Smooth muscle cell (in vitro differentiated cells): ENCODE measurements at regions not wholly inside any gene's neighbourhood (a gene's known extent, or its start where the extent isn't known, plus 50 kb on each side); places are given as distances from the start of the nearest gene placed in this dataset.
"Not testable (repeated sequence)": the region's sequence is repeated elsewhere in the genome, so short reads cannot be mapped to it uniquely, and the experiment has no call there.

Experiments used
- DNase-seq: peaks from one replicate; lab custom pipeline; 2025; ENCODE audit not compliant: unreplicated experiment; lab: John Stamatoyannopoulos, UW
- H2AFZ ChIP-seq: fragments of 200-600 bp; sonication (generic); 2 replicates; pipeline ENCODE4 v1.6.0; 2016; ENCODE audit warnings: antibody characterized with exemption, low read depth, mild to moderate bottlenecking
- H3F3A ChIP-seq: fragments of 200-600 bp; sonication (generic); 2 replicates; pipeline ENCODE4 v1.6.0; 2017; ENCODE audit warnings: antibody characterized with exemption, low read depth
- H3K27ac ChIP-seq: fragments of 200-600 bp; sonication (generic); 2 replicates; pipeline ENCODE4 v1.5.1; 2016; ENCODE audit warnings: low read depth, mild to moderate bottlenecking
- H3K27me3 ChIP-seq: fragments of 200-600 bp; sonication (generic); 2 replicates; pipeline ENCODE4 v1.6.1; 2016; ENCODE audit warnings: low read depth, mild to moderate bottlenecking
- H3K36me3 ChIP-seq: fragments of 200-600 bp; sonication (generic); 2 replicates; pipeline ENCODE4 v1.5.1; 2016; ENCODE audit warnings: low read depth
- H3K4me1 ChIP-seq: fragments of 200-600 bp; sonication (generic); 2 replicates; pipeline ENCODE4 v1.5.1; 2016; ENCODE audit warnings: low read depth
- H3K4me2 ChIP-seq: fragments of 200-600 bp; sonication (generic); 2 replicates; pipeline ENCODE4 v1.6.0; 2016; ENCODE audit warnings: mild to moderate bottlenecking
- H3K4me3 ChIP-seq: fragments of 200-600 bp; sonication (generic); 2 replicates; pipeline ENCODE4 v1.5.1; 2016; ENCODE audit warnings: mild to moderate bottlenecking
- H3K79me2 ChIP-seq: fragments of 200-600 bp; sonication (generic); 2 replicates; pipeline ENCODE4 v1.6.0; 2016; ENCODE audit warnings: low read depth, mild to moderate bottlenecking
- H3K9ac ChIP-seq: fragments of 200-600 bp; sonication (generic); 2 replicates; pipeline ENCODE4 v1.6.0; 2016; ENCODE audit warnings: low read depth
- H3K9me3 ChIP-seq: fragments of 200-600 bp; sonication (generic); replicated peaks from 2 replicates; pipeline ENCODE4 v1.5.1; 2016; ENCODE audit warnings: low read depth
- H4K20me1 ChIP-seq: fragments of 200-600 bp; sonication (generic); 2 replicates; pipeline ENCODE4 v1.6.0; 2016; ENCODE audit warnings: low read depth
- WGBS: methylation state at CpG from one replicate; pipeline ENCODE4 v1.1.7; 2016; ENCODE audit warnings: low lambda C conversion rate; 5-methylcytosine and 5-hydroxymethylcytosine counted together
- TF ChIP-seq, protein P1 (sequence below): fragments of 200-600 bp; sonication (generic); IDR thresholded peaks from 2 replicates; pipeline ENCODE4 v1.5.1; 2017; ENCODE audit warnings: borderline replicate concordance, mild to moderate bottlenecking, antibody characterized with exemption; ENCODE audit not compliant: insufficient read depth, poor library complexity, severe bottlenecking

DNA sequence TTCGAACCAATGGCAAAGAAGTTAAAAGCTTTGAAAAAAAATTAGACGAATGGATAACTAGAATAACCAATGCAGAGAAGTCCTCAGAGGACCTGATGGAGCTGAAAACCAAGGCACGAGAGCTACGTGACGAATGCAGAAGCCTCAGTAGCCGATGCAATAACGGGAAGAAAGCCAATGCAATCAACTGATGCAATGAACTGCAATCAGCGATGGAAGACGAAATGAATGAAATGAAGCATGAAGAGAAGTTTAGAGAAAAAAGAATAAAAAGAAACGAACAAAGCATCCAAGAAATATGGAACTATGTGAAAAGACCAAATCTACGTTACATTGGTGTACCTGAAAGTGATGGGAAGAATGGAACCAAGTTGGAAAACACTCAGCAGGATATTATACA, 52.6 kb upstream of the MRPS30 start:
- H3K4me1 ChIP-seq, H3K27me3 ChIP-seq, H3K9ac ChIP-seq, H4K20me1 ChIP-seq, H3K4me2 ChIP-seq, H3K9me3 ChIP-seq, H3F3A ChIP-seq, H3K27ac ChIP-seq, DNase-seq, H3K79me2 ChIP-seq, H3K36me3 ChIP-seq, H3K4me3 ChIP-seq, H2AFZ ChIP-seq: not testable (repeated sequence)
- WGBS, result 94% methylated on average over 11 of the region's 11 CpGs

DNA sequence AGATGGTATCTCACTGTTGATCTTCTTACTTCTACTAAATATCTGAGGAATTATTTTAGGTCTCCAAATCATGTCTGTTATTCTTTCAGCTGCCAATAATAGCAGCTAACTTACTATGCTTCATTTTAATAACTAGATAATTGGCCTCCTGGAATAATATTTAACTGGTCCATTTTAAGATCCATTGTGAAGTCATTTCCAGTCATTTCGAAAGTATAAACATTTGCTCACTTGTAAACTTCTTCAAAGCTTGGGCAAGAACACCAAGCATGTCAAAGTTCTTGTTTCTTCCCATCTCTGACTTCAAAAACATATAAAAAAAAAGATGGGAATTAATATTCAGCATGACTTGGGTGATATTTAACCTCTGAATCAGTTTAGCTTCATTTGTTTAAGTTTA, 61.4 kb upstream of the MRPS30 start:
- H3K27ac ChIP-seq, result no peak overlapping the region
- H3K79me2 ChIP-seq, result no peaks in the 10 kb centered on the region
- no peak for DNase-seq
- no peaks in the 10 kb centered on the region for H3K27me3 ChIP-seq
- H3K4me2 ChIP-seq, result no peak overlapping the region
- TF ChIP-seq, protein P1, sequence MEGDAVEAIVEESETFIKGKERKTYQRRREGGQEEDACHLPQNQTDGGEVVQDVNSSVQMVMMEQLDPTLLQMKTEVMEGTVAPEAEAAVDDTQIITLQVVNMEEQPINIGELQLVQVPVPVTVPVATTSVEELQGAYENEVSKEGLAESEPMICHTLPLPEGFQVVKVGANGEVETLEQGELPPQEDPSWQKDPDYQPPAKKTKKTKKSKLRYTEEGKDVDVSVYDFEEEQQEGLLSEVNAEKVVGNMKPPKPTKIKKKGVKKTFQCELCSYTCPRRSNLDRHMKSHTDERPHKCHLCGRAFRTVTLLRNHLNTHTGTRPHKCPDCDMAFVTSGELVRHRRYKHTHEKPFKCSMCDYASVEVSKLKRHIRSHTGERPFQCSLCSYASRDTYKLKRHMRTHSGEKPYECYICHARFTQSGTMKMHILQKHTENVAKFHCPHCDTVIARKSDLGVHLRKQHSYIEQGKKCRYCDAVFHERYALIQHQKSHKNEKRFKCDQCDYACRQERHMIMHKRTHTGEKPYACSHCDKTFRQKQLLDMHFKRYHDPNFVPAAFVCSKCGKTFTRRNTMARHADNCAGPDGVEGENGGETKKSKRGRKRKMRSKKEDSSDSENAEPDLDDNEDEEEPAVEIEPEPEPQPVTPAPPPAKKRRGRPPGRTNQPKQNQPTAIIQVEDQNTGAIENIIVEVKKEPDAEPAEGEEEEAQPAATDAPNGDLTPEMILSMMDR, result no peak
- no peaks in the 10 kb centered on the region for H3K9me3 ChIP-seq
- H3K4me3 ChIP-seq, result no peak overlapping the region
- H3K36me3 ChIP-seq, result no peaks in the 10 kb centered on the region
- H3K4me1 ChIP-seq, result no peaks in the 10 kb centered on the region
- H3K9ac ChIP-seq, result no peak overlapping the region
- 82% methylated on average over 1 of the region's 1 CpG for WGBS
- H4K20me1 ChIP-seq, result no peaks in the 10 kb centered on the region
- no peaks in the 10 kb centered on the region for H3F3A ChIP-seq
- no peak overlapping the region for H2AFZ ChIP-seq

DNA sequence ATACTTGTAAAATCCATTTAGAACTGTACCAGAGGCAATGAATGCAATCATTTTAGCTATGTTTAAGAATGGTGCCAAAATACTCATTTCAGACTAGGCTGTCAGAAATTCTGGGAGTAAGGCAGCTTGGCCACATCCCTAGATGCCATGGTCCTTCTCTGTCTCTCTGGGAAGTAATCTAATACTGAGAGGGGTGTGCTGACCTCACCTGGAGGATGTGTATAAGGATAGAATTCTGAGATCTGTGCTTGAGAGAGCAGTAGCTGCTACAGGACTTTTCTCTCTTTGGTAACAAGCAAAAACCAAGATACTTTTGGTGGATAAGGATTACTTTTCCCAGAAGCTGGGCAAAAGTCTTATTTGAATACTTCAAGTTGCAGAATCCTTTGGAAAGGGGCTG, 68.1 kb upstream of the MRPS30 start:
- TF ChIP-seq, protein P1, result no peak
- Histone ChIP-seq H3K79me2 (no peaks in the 10 kb centered on the region), H3K4me3 (no peak overlapping the region), H3K4me1 (no peaks in the 10 kb centered on the region), H3K36me3 (no peaks in the 10 kb centered on the region), H3K9ac (no peak overlapping the region), H3F3A (no peaks in the 10 kb centered on the region), H4K20me1 (no peaks in the 10 kb centered on the region), H3K27me3 (no peaks in the 10 kb centered on the region), H3K4me2 (no peak overlapping the region), H3K9me3 (no peaks in the 10 kb centered on the region), H3K27ac (no peak overlapping the region), H2AFZ (no peak overlapping the region)
- DNase-seq, result no peak

DNA sequence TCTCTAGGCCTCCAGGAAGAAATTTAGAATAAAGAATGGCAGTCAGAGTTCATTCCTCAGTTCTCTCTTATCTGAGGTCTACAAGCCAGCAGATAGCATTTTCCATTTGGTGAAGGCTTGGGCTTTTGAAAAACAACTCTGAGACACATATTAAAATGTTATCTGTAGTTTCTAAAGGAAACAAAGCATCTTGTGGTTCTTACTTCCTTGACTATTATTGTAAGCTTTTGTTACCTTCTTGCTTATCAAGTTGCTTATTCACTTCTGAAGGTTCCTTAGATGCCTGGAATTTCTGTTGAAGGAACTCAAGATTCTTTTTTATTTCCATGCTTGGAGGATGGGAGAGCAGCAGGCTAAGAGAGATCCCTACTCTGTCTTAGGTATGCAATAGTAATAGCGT, 79.2 kb upstream of the MRPS30 start:
- no peak overlapping the region for H3K27ac ChIP-seq
- no peak overlapping the region for H3K9ac ChIP-seq
- peaks cover 6% of the 10 kb centered on the region for H3F3A ChIP-seq
- H3K36me3 ChIP-seq, result no peaks in the 10 kb centered on the region
- H3K4me2 ChIP-seq, result no peak overlapping the region
- DNase-seq, result no peak
- H3K9me3 ChIP-seq, result no peaks in the 10 kb centered on the region
- no peaks in the 10 kb centered on the region for H3K27me3 ChIP-seq
- no peaks in the 10 kb centered on the region for H4K20me1 ChIP-seq
- peak overlapping the region; percentile 31 for H2AFZ ChIP-seq
- no peak overlapping the region for H3K4me3 ChIP-seq
- H3K4me1 ChIP-seq, result no peaks in the 10 kb centered on the region
- TF ChIP-seq, protein P1, result no peak
- WGBS, result 65% methylated on average over 1 of the region's 1 CpG
- no peaks in the 10 kb centered on the region for H3K79me2 ChIP-seq
